GM13976 (cell line): ENCODE measurements at regions not wholly inside any gene's neighbourhood (a gene's known extent, or its start where the extent isn't known, plus 50 kb on each side); places are given as distances from the start of the nearest gene placed in this dataset.

ENCODE experiments used
- DNase-seq: peaks from one replicate; pipeline ENCODE4 v3.0.0; 2012; ENCODE audit warnings: low spot score
- CTCF ChIP-seq: IDR thresholded peaks from 2 replicates; pipeline ENCODE4 v1.5.1; 2012; ENCODE audit warnings: borderline replicate concordance, mild to moderate bottlenecking; ENCODE audit not compliant: insufficient read depth; ENCODE audit errors: extremely low read depth, missing control alignments, control extremely low read depth
- in situ Hi-C: fragments of 300-500 bp; cut with MboI; formaldehyde crosslinking; loops from one replicate; pipeline ENCODE4 v1.12.0; 2022; ENCODE audit warnings: low sequenced_read_pairs, mixed read lengths, inconsistent platforms; ENCODE audit not compliant: unreplicated experiment

GRCh38 chr18:42201137-42201536 is 246.1 kb downstream of the PIK3C3 start:
- in situ Hi-C loops, result no loop called here
- no peak for TF ChIP-seq CTCF
- no peak for DNase-seq

GRCh38 chr18:42211201-42211600 is 256.2 kb downstream of the PIK3C3 start:
- in situ Hi-C loops, result no loop called here
- no peak for TF ChIP-seq CTCF

GRCh38 chr18:42222557-42222956 is 267.5 kb downstream of the PIK3C3 start:
- in situ Hi-C loops, result no loop called here
- TF ChIP-seq CTCF, result no peak
- no peak for DNase-seq

More at GRCh38 chr18:42211201-42211600, 256.2 kb downstream of the PIK3C3 start:
- DNase-seq, result no peak

- in situ Hi-C loops, result no loop called here
- no peak for TF ChIP-seq CTCF
- DNase-seq, result no peak
Observed at GRCh38 chr18:42228581-42228980, 273.5 kb downstream of the PIK3C3 start.

- TF ChIP-seq CTCF, result no peak
Observed at GRCh38 chr18:42229211-42230210, 274.5 kb downstream of the PIK3C3 start.

GRCh38 chr18:42230636-42231035 is 275.6 kb downstream of the PIK3C3 start:
- in situ Hi-C loops, result no loop called here
- no peak for DNase-seq

More at GRCh38 chr18:42229211-42230210, 274.5 kb downstream of the PIK3C3 start:
- in situ Hi-C loops, result no loop called here
- DNase-seq, result no peak

More at GRCh38 chr18:42230636-42231035, 275.6 kb downstream of the PIK3C3 start:
- TF ChIP-seq CTCF, result no peak
